Calu3 (cell line): ENCODE measurements at regions not wholly inside any gene's neighbourhood (a gene's known extent, or its start where the extent isn't known, plus 50 kb on each side); places are given as distances from the start of the nearest gene placed in this dataset.

Source experiments
- BruUV-seq: library from RNA; stranded (reverse); fragments of 400-500 nt; replicated peaks from 2 replicates; lab custom pipeline; 2021; lab: Mats Ljungman, UMichigan
- CTCF ChIA-PET: fragments of 300-600 bp; sonication (Branson Sonifier 250); formaldehyde crosslinking; loops from one replicate; lab custom pipeline; 2022; ENCODE audit warnings: antibody characterized with exemption; lab: Charles Lee
- DNase-seq: peaks from one replicate; pipeline ENCODE4 v3.0.0; 2022
- H3K27ac Mint-ChIP-seq: one replicate; pipeline ENCODE4 v1.8.0; 2022; ENCODE audit warnings: mixed read lengths; ENCODE audit not compliant: unreplicated experiment
- H3K27me3 Mint-ChIP-seq: one replicate; pipeline ENCODE4 v1.8.0; 2022; ENCODE audit warnings: mixed read lengths; ENCODE audit not compliant: unreplicated experiment
- H3K36me3 Mint-ChIP-seq: one replicate; pipeline ENCODE4 v1.8.0; 2022; ENCODE audit warnings: mild to moderate bottlenecking, moderate library complexity, mixed read lengths; ENCODE audit not compliant: insufficient read depth, unreplicated experiment
- H3K4me1 Mint-ChIP-seq: one replicate; pipeline ENCODE4 v1.8.0; 2022; ENCODE audit warnings: mild to moderate bottlenecking, low read depth, mixed read lengths; ENCODE audit not compliant: unreplicated experiment
- H3K4me3 Mint-ChIP-seq: one replicate; pipeline ENCODE4 v1.8.0; 2022; ENCODE audit warnings: mild to moderate bottlenecking, low read depth, moderate library complexity, mixed read lengths; ENCODE audit not compliant: unreplicated experiment
- H3K9me3 Mint-ChIP-seq: one replicate; pipeline ENCODE4 v1.8.0; 2022; ENCODE audit warnings: low read depth, mixed read lengths; ENCODE audit not compliant: unreplicated experiment
- CTCF ChIP-seq: fragments of 200-600 bp; IDR thresholded peaks from one replicate; pipeline ENCODE4 v1.8.0; 2022; ENCODE audit warnings: antibody characterized with exemption; ENCODE audit not compliant: unreplicated experiment
- intact Hi-C: fragments of 100-400 bp; cut with micrococcal nuclease; formaldehyde crosslinking; loops from one replicate; pipeline ENCODE4 v1.10.0; 2022; ENCODE audit not compliant: unreplicated experiment

GRCh38 chr5:2621631-2622030 is 129.8 kb downstream of the IRX2 start:
- Mint-ChIP-seq H3K27me3 (no peaks in the 10 kb centered on the region), H3K36me3 (no peaks in the 10 kb centered on the region), H3K9me3 (no peaks in the 10 kb centered on the region), H3K4me3 (no peak overlapping the region), H3K27ac (no peak overlapping the region), H3K4me1 (no peaks in the 10 kb centered on the region)
- CTCF ChIA-PET, result no interaction called here
- intact Hi-C loops, result no loop called here
- TF ChIP-seq CTCF, result no peak
- DNase-seq, result no peak
- no TSS peak for BruUV-seq

- DNase-seq, result no peak
- no peaks in the 10 kb centered on the region for H3K36me3 Mint-ChIP-seq
- no peaks in the 10 kb centered on the region for H3K4me1 Mint-ChIP-seq
- no peaks in the 10 kb centered on the region for H3K27me3 Mint-ChIP-seq
- H3K4me3 Mint-ChIP-seq, result no peak overlapping the region
- no peak for TF ChIP-seq CTCF
- peaks cover 7% of the 10 kb centered on the region for H3K9me3 Mint-ChIP-seq
- intact Hi-C loops, result no loop called here
- CTCF ChIA-PET, result interaction anchor here (0.7 kb wide), 1 partner anchor 15 kb away, joined by 5 read pairs; no protein-coding TSS in a partner anchor
- H3K27ac Mint-ChIP-seq, result no peak overlapping the region
- no TSS peak for BruUV-seq
These were observed 132.3 kb downstream of the IRX2 start for GRCh38 chr5:2619216-2619615.

- TF ChIP-seq CTCF, result no peak
- intact Hi-C loops, result no loop called here
- CTCF ChIA-PET, result no interaction called here
- Mint-ChIP-seq H3K4me3 (no peak overlapping the region), H3K27ac (no peak overlapping the region), H3K4me1 (no peaks in the 10 kb centered on the region), H3K36me3 (no peaks in the 10 kb centered on the region), H3K9me3 (peaks cover 9% of the 10 kb centered on the region), H3K27me3 (no peaks in the 10 kb centered on the region)
- no TSS peak for BruUV-seq
- DNase-seq, result no peak
These were observed 134.0 kb downstream of the IRX2 start for GRCh38 chr5:2617461-2617860.

GRCh38 chr5:2615917-2616316 is 135.6 kb downstream of the IRX2 start:
- intact Hi-C loops, result no loop called here
- TF ChIP-seq CTCF, result no peak
- DNase-seq, result no peak
- CTCF ChIA-PET, result no interaction called here
- Mint-ChIP-seq H3K4me3 (no peak overlapping the region), H3K27me3 (no peaks in the 10 kb centered on the region), H3K27ac (no peak overlapping the region), H3K36me3 (no peaks in the 10 kb centered on the region), H3K4me1 (no peaks in the 10 kb centered on the region), H3K9me3 (peaks cover 10% of the 10 kb centered on the region)
- no TSS peak for BruUV-seq
